ENCODE measurements at regions not wholly inside any gene's neighbourhood (a gene's known extent, or its start where the extent isn't known, plus 50 kb on each side); places are given as distances from the start of the nearest gene placed in this dataset.

DNA sequence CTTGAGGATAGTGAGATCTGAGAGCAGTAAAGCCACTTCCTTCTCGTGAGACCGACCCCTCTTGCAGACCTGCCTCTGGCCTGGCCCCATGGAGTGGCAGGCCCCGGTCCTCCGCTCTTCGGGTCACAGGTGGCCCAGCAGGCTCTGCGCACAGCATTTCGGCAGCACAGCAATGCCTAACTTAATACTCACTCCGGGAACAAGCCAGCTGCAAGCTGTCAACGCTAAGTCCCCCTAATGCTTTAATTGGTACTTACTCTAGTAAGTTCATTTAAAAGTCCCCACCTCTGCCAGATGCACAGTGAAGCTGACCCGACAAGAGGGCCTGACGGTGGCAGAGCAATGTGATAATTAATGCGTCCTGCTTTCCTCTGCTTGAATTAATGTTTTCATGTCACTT is 349.3 kb upstream of the B3GAT1 start:
- WGBS, 2 donors, result 76 to 88% methylated on average over 12 of the region's 12 CpGs
- H3K4me3 ChIP-seq, result no peak overlapping the region
- H3K27me3 ChIP-seq, result no peaks in the 10 kb centered on the region
- H3K36me3 ChIP-seq, result no peaks in the 10 kb centered on the region
- no peak for DNase-seq
- H3K9me3 ChIP-seq, result no peaks in the 10 kb centered on the region
- intact Hi-C loops (cut with DNase I), result no loop called here
- H3K27ac ChIP-seq, result peak overlapping the region in 1 of 4 donors; percentile 42
- TF ChIP-seq POLR2A (IDR thresholded peaks at IDR 0.05) (no peak), EP300 (IDR thresholded peaks at IDR 0.05) (no peak), POLR2AphosphoS5 (IDR thresholded peaks at IDR 0.05) (no peak)
- TF ChIP-seq, protein P1, sequence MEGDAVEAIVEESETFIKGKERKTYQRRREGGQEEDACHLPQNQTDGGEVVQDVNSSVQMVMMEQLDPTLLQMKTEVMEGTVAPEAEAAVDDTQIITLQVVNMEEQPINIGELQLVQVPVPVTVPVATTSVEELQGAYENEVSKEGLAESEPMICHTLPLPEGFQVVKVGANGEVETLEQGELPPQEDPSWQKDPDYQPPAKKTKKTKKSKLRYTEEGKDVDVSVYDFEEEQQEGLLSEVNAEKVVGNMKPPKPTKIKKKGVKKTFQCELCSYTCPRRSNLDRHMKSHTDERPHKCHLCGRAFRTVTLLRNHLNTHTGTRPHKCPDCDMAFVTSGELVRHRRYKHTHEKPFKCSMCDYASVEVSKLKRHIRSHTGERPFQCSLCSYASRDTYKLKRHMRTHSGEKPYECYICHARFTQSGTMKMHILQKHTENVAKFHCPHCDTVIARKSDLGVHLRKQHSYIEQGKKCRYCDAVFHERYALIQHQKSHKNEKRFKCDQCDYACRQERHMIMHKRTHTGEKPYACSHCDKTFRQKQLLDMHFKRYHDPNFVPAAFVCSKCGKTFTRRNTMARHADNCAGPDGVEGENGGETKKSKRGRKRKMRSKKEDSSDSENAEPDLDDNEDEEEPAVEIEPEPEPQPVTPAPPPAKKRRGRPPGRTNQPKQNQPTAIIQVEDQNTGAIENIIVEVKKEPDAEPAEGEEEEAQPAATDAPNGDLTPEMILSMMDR (IDR thresholded peaks at IDR 0.05), result no peak
- no peaks in the 10 kb centered on the region for H3K4me1 ChIP-seq

DNA sequence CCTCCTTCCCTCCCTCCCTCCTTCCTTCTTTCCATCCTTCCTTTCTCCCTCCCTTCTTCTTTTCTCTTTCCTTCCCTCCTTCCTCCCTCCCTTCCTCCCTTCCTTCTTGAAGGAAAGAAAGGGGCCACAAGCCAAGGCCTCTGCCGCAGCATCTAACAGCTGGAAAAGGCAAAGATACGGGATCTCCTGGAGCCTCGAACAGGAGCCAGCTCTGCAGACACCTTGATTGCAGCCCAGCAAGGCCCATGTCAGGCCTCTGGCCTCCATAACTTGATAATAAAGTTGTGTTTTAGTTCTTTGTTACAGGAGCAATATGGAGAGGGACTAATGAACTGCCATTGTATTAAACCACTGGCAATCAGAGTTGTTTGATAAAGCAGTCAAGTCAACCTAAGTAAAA is 348.9 kb upstream of the B3GAT1 start:
- 58 to 62% methylated on average over 3 of the region's 3 CpGs for WGBS, 2 donors
- intact Hi-C loops (cut with DNase I), result no loop called here
- no peak overlapping the region for H3K27ac ChIP-seq
- no peaks in the 10 kb centered on the region for H3K4me1 ChIP-seq
- H3K27me3 ChIP-seq, result no peaks in the 10 kb centered on the region
- no peaks in the 10 kb centered on the region for H3K9me3 ChIP-seq
- TF ChIP-seq, protein P1 (IDR thresholded peaks at IDR 0.05), result no peak
- TF ChIP-seq POLR2AphosphoS5 (IDR thresholded peaks at IDR 0.05) (no peak), POLR2A (IDR thresholded peaks at IDR 0.05) (no peak), EP300 (IDR thresholded peaks at IDR 0.05) (no peak)
- H3K36me3 ChIP-seq, result no peaks in the 10 kb centered on the region
- no peak for DNase-seq
- no peak overlapping the region for H3K4me3 ChIP-seq

DNA sequence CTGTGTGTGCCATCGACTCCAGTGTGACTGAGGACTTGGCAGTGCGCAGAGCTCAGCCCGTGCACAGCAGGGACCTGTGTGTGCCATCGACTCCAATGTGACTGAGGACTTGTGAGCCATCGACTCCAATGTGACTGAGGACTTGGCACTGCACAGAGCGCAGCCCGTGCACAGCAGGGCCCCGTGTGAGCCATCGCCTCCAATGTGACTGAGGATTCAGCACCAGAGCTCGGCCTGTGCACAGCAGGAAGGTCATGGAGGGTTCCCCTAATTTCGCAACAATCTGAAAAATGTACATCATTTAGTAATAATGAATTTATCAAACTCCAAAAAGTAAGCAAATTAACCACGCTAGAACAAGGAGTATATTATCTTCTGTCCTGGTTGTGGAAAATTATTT is 348.3 kb upstream of the B3GAT1 start:
- H3K9me3 ChIP-seq, result no peaks in the 10 kb centered on the region
- no peaks in the 10 kb centered on the region for H3K27me3 ChIP-seq
- 88 to 89% methylated on average over 12 of the region's 12 CpGs for WGBS, 2 donors
- no peak overlapping the region for H3K4me3 ChIP-seq
- TF ChIP-seq, protein P1 (IDR thresholded peaks at IDR 0.05), result no peak
- TF ChIP-seq POLR2A (IDR thresholded peaks at IDR 0.05), result no peak
- TF ChIP-seq EP300 (IDR thresholded peaks at IDR 0.05), result no peak
- TF ChIP-seq POLR2AphosphoS5 (IDR thresholded peaks at IDR 0.05), result no peak
- no peaks in the 10 kb centered on the region for H3K4me1 ChIP-seq
- H3K27ac ChIP-seq, result no peak overlapping the region
- no peak for DNase-seq
- intact Hi-C loops (cut with DNase I), result no loop called here
- no peaks in the 10 kb centered on the region for H3K36me3 ChIP-seq

DNA sequence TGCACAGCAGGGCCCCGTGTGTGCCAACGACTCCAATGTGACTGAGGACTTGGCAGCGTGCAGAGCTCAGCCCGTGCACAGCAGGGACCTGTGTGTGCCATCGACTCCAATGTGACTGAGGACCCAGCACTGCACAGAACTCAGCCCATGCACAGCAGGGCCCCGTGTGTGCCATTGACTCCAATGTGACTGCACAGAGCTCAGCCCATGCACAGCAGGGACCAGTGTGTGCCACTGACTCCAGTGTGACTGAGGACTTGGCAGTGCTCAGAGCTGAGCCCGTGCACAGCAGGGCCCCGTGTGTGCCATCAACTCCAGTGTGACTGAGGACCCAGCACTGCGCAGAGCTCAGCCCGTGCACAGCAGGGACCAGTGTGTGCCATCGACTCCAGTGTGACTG is 347.8 kb upstream of the B3GAT1 start:
- H3K36me3 ChIP-seq, result no peaks in the 10 kb centered on the region
- no peaks in the 10 kb centered on the region for H3K4me1 ChIP-seq
- H3K4me3 ChIP-seq, result no peak overlapping the region
- no peak for DNase-seq
- 70 to 78% methylated on average over 11 of the region's 11 CpGs for WGBS, 2 donors
- intact Hi-C loops (cut with DNase I), result no loop called here
- H3K9me3 ChIP-seq, result no peaks in the 10 kb centered on the region
- no peak overlapping the region for H3K27ac ChIP-seq
- TF ChIP-seq POLR2A (IDR thresholded peaks at IDR 0.05) (no peak), EP300 (IDR thresholded peaks at IDR 0.05) (no peak)
- TF ChIP-seq, protein P1 (IDR thresholded peaks at IDR 0.05), result no peak
- no peaks in the 10 kb centered on the region for H3K27me3 ChIP-seq

DNA sequence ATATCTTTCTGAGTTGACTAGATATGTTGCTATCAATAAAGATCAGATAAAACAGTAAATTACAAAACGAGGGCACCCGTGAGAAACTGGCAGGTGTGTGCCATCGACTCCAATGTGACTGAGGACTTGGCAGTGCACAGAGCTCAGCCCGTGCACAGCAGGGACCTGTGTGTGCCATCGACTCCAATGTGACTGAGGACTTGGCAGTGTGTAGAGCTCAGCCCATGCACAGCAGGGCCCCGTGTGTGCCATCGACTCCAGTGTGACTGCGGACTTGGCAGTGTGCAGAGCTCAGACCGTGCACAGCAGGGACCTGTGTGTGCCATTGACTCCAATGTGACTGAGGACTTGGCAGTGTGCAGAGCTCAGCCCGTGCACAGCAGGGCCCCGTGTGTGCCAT is 347.2 kb upstream of the B3GAT1 start:
- Histone ChIP-seq H3K36me3 (no peaks in the 10 kb centered on the region), H3K27me3 (no peaks in the 10 kb centered on the region), H3K27ac (no peak overlapping the region), H3K9me3 (no peaks in the 10 kb centered on the region), H3K4me3 (no peak overlapping the region), H3K4me1 (no peaks in the 10 kb centered on the region)
- intact Hi-C loops (cut with DNase I), result no loop called here
- TF ChIP-seq EP300 (IDR thresholded peaks at IDR 0.05) (no peak), POLR2AphosphoS5 (IDR thresholded peaks at IDR 0.05) (no peak), POLR2A (IDR thresholded peaks at IDR 0.05) (no peak)
- TF ChIP-seq, protein P1 (IDR thresholded peaks at IDR 0.05), result no peak
- no peak for DNase-seq
- WGBS, 2 donors, result 65 to 77% methylated on average over 11 of the region's 11 CpGs

Measured in sigmoid colon (tissue), 6 donors.